Activated B cell treated with CpG ODN at 0.5 μM for 24 hours (primary cell): ENCODE measurements at regions not wholly inside any gene's neighbourhood (a gene's known extent, or its start where the extent isn't known, plus 50 kb on each side); places are given as distances from the start of the nearest gene placed in this dataset.
"Not testable (repeated sequence)": the region's sequence is repeated elsewhere in the genome, so short reads cannot be mapped to it uniquely, and the experiment has no call there.

ENCODE experiments used
- ATAC-seq: fragments of 200-7000 bp; cut with Tn5 transposase; one replicate; pipeline ENCODE4 v1.10.0; 2021; ENCODE audit warnings: low read depth, mild to moderate bottlenecking, moderate library complexity
- CTCF ChIA-PET: fragments of 350-600 bp; sonication (Branson Sonifier 250); formaldehyde crosslinking; loops from one replicate; lab custom pipeline; 2021; ENCODE audit warnings: antibody characterized with exemption; lab: Charles Lee
- POLR2A ChIA-PET: fragments of 350-600 bp; sonication (Branson Sonifier 250); formaldehyde crosslinking; loops from one replicate; lab custom pipeline; 2021; ENCODE audit warnings: antibody characterized with exemption; lab: Charles Lee
- DNase-seq: peaks from one replicate; pipeline ENCODE4 v3.0.0; 2022
- H3K27ac Mint-ChIP-seq: one replicate; pipeline ENCODE4 v1.8.0; 2020; ENCODE audit warnings: mixed read lengths
- H3K27me3 Mint-ChIP-seq: one replicate; pipeline ENCODE4 v1.8.0; 2021; ENCODE audit warnings: mixed read lengths
- H3K36me3 Mint-ChIP-seq: one replicate; pipeline ENCODE4 v1.8.0; 2021; ENCODE audit warnings: low read depth, mixed read lengths
- H3K4me1 Mint-ChIP-seq: one replicate; pipeline ENCODE4 v1.8.0; 2021; ENCODE audit warnings: mixed read lengths
- H3K4me3 Mint-ChIP-seq: one replicate; pipeline ENCODE4 v1.8.0; 2020; ENCODE audit warnings: mild to moderate bottlenecking, mixed read lengths
- H3K9me3 Mint-ChIP-seq: one replicate; pipeline ENCODE4 v1.8.0; 2020; ENCODE audit warnings: mixed read lengths
- intact Hi-C: fragments of 100-400 bp; cut with micrococcal nuclease; formaldehyde crosslinking; loops from one replicate; pipeline ENCODE4 v1.15.1; 2024
- TF ChIP-seq, protein P1 (sequence below): fragments of 200-600 bp; IDR thresholded peaks from one replicate; pipeline ENCODE4 v1.8.0; 2022; ENCODE audit warnings: antibody characterized with exemption, mild to moderate bottlenecking

GRCh38 chr10:6706725-6707124 lies 126.6 kb upstream of the PRKCQ start:
- POLR2A ChIA-PET, result no interaction called here

DNA sequence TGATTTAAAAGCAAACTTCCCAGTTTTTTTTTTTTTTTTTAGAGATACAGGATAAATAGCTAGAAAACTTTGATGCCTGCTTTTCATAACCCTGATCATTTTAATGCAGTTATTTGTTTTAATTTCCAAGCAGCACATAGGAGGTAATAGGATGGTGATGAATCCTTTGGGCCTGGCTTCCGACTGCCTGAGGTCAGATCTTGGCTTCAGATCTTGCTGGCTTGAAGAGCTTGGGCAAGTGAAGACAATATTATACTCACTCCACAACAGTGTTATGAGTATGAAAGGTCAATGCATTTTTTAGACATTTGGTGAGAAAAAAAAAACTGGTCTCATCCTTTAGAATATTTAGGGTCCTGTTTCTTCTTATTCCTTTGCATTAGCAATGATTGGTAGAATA lies 124.8 kb upstream of the PRKCQ start:
- peaks cover 19% of the 10 kb centered on the region for H3K27me3 Mint-ChIP-seq
- H3K9me3 Mint-ChIP-seq, result no peaks in the 10 kb centered on the region
- H3K27ac Mint-ChIP-seq, result no peak overlapping the region
- ChIA-PET POLR2A (no interaction called here), CTCF (no interaction called here)
- H3K4me1 Mint-ChIP-seq, result no peaks in the 10 kb centered on the region
- DNase-seq (no peak), ATAC-seq (no peak)
- H3K4me3 Mint-ChIP-seq, result no peak overlapping the region
- intact Hi-C loops, result no loop called here
- TF ChIP-seq, protein P1, sequence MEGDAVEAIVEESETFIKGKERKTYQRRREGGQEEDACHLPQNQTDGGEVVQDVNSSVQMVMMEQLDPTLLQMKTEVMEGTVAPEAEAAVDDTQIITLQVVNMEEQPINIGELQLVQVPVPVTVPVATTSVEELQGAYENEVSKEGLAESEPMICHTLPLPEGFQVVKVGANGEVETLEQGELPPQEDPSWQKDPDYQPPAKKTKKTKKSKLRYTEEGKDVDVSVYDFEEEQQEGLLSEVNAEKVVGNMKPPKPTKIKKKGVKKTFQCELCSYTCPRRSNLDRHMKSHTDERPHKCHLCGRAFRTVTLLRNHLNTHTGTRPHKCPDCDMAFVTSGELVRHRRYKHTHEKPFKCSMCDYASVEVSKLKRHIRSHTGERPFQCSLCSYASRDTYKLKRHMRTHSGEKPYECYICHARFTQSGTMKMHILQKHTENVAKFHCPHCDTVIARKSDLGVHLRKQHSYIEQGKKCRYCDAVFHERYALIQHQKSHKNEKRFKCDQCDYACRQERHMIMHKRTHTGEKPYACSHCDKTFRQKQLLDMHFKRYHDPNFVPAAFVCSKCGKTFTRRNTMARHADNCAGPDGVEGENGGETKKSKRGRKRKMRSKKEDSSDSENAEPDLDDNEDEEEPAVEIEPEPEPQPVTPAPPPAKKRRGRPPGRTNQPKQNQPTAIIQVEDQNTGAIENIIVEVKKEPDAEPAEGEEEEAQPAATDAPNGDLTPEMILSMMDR, result no peak
- H3K36me3 Mint-ChIP-seq, result no peaks in the 10 kb centered on the region

More at GRCh38 chr10:6706725-6707124, 126.6 kb upstream of the PRKCQ start:
- Mint-ChIP-seq H3K27me3 (peaks cover 20% of the 10 kb centered on the region), H3K36me3 (no peaks in the 10 kb centered on the region), H3K4me3 (no peak overlapping the region), H3K9me3 (no peaks in the 10 kb centered on the region), H3K27ac (no peak overlapping the region), H3K4me1 (no peaks in the 10 kb centered on the region)
- TF ChIP-seq, protein P1, result no peak
- DNase-seq (no peak), ATAC-seq (no peak)
- CTCF ChIA-PET, result no interaction called here
- intact Hi-C loops, result no loop called here

DNA sequence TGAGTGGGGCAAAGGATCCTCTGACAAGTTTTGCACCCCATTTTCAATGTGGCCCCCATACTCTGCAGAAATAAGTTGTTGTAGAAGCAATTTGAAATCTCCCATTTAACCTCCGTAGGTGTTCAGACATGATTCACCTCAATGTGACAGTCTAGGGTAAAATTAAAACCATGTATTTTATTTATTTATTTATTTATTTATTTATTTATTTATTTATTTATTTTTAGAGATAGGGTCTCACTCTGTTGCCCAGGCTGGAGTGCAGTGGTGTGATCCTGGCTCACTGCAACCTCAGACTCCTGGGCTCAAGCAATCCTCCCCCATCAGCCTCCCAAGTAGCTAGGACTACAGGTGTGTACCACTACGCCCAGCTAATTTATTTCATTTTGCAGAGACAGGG lies 122.8 kb upstream of the PRKCQ start:
- CTCF ChIA-PET, H3K4me3 Mint-ChIP-seq, intact Hi-C loops, ATAC-seq, H3K4me1 Mint-ChIP-seq, POLR2A ChIA-PET, H3K36me3 Mint-ChIP-seq, H3K9me3 Mint-ChIP-seq, DNase-seq, H3K27ac Mint-ChIP-seq: not testable (repeated sequence)
- H3K27me3 Mint-ChIP-seq, result peaks cover 12% of the 10 kb centered on the region

DNA sequence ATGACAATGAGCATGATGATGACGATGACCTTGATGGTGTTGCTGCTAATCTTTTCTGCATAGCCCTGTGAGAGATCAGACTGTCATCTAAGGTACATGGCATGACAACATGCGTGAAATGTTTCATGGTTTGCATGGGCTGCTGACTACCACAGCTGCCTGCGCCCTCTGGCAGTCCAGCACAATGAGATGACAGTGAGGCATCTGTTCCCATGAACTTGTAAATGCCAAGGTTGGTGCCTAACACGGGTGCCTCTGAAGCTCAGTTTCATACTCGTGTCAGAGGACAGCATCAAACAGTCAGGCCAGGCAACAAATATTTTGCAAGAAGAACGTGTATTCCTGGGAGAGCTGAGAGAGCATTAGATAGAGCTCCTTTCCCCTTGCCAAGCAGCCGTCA lies 122.0 kb upstream of the PRKCQ start:
- ChIA-PET CTCF (no interaction called here), POLR2A (no interaction called here)
- H3K9me3 Mint-ChIP-seq, result no peaks in the 10 kb centered on the region
- H3K4me3 Mint-ChIP-seq, result no peak overlapping the region
- H3K27me3 Mint-ChIP-seq, result peaks cover 8% of the 10 kb centered on the region
- no peak overlapping the region for H3K27ac Mint-ChIP-seq
- H3K4me1 Mint-ChIP-seq, result no peaks in the 10 kb centered on the region
- no peak for DNase-seq
- TF ChIP-seq, protein P1, result no peak
- no peaks in the 10 kb centered on the region for H3K36me3 Mint-ChIP-seq
- intact Hi-C loops, result no loop called here
- ATAC-seq, result no peak

DNA sequence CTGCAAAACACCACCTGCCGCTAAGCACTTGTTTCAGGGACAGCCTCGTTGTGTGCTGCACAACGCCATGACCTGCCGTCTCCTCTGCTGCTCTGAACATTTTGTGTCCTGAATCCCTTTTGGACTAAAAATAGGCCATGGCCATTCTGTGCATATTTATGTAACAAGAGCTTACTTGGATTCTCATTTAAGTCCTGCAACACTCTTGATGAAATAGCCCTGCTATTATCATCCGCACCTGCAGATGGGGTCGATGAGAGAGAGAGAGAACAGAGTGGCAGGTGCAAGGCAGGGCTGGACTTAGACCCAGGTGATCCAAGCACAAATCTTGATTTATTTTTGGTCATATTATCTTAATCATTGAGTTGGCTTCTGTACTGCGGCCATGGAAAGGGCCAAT lies 121.2 kb upstream of the PRKCQ start:
- Mint-ChIP-seq H3K36me3 (no peaks in the 10 kb centered on the region), H3K9me3 (no peaks in the 10 kb centered on the region), H3K4me1 (no peaks in the 10 kb centered on the region), H3K4me3 (no peak overlapping the region), H3K27me3 (peaks cover 5% of the 10 kb centered on the region), H3K27ac (no peak overlapping the region)
- ATAC-seq (no peak), DNase-seq (no peak)
- TF ChIP-seq, protein P1, result no peak
- intact Hi-C loops, result no loop called here
- ChIA-PET POLR2A (no interaction called here), CTCF (no interaction called here)

- H3K36me3 Mint-ChIP-seq, result no peaks in the 10 kb centered on the region
- CTCF ChIA-PET, result no interaction called here
Observed at GRCh38 chr10:6700066-6700465, 120.0 kb upstream of the PRKCQ start.

More at GRCh38 chr10:6700066-6700465, 120.0 kb upstream of the PRKCQ start:
- H3K4me1 Mint-ChIP-seq, result no peaks in the 10 kb centered on the region
- POLR2A ChIA-PET, result no interaction called here
- TF ChIP-seq, protein P1, result no peak
- no peak for DNase-seq
- H3K27me3 Mint-ChIP-seq, result peaks cover 2% of the 10 kb centered on the region
- no peak overlapping the region for H3K4me3 Mint-ChIP-seq
- no peak overlapping the region for H3K27ac Mint-ChIP-seq
- ATAC-seq, result no peak
- intact Hi-C loops, result no loop called here
- no peaks in the 10 kb centered on the region for H3K9me3 Mint-ChIP-seq
